IPS-NIHi11 (cell line): ENCODE measurements at regions not wholly inside any gene's neighbourhood (a gene's known extent, or its start where the extent isn't known, plus 50 kb on each side); places are given as distances from the start of the nearest gene placed in this dataset.

Source experiments
- DNase-seq: peaks from one replicate; pipeline ENCODE4 v3.0.0; 2012; ENCODE audit warnings: mixed read lengths, low spot score

GRCh38 chr6:84524636-84525035 is 239.8 kb downstream of the TBX18 start:
- DNase-seq, result no peak

GRCh38 chr6:84522135-84522549 is 242.3 kb downstream of the TBX18 start:
- no peak for DNase-seq

GRCh38 chr6:84521511-84521910 is 242.9 kb downstream of the TBX18 start:
- DNase-seq, result no peak

- DNase-seq, result no peak
Measured at GRCh38 chr6:84517741-84518530, 246.5 kb downstream of the TBX18 start.

GRCh38 chr6:84516154-84516553 is 248.2 kb downstream of the TBX18 start:
- DNase-seq, result no peak

GRCh38 chr6:84515067-84515466 is 249.3 kb downstream of the TBX18 start:
- no peak for DNase-seq

- DNase-seq, result no peak
Measured at GRCh38 chr6:84514089-84514971, 250.1 kb downstream of the TBX18 start.

GRCh38 chr6:84512391-84512790 is 252.0 kb downstream of the TBX18 start:
- DNase-seq, result no peak

- DNase-seq, result no peak
Measured at GRCh38 chr6:84511929-84512328, 252.5 kb downstream of the TBX18 start.

GRCh38 chr6:84508981-84509380 is 255.4 kb downstream of the TBX18 start:
- DNase-seq, result no peak

GRCh38 chr6:84508334-84508733 is 256.1 kb downstream of the TBX18 start:
- DNase-seq, result no peak

GRCh38 chr6:84504025-84504424 is 260.4 kb downstream of the TBX18 start:
- no peak for DNase-seq

GRCh38 chr6:84501315-84501714 is 263.1 kb downstream of the TBX18 start:
- no peak for DNase-seq

- DNase-seq, result no peak
Measured at GRCh38 chr6:84500726-84501125, 263.7 kb downstream of the TBX18 start.

GRCh38 chr6:84498905-84499304 is 265.5 kb downstream of the TBX18 start:
- DNase-seq, result no peak

GRCh38 chr6:84492241-84493165 is 265.1 kb upstream of the CEP162 start:
- no peak for DNase-seq

GRCh38 chr6:84489598-84489997 is 262.2 kb upstream of the CEP162 start:
- no peak for DNase-seq

GRCh38 chr6:84486526-84486925 is 259.1 kb upstream of the CEP162 start:
- no peak for DNase-seq

- no peak for DNase-seq
Measured at GRCh38 chr6:84469144-84469543, 241.7 kb upstream of the CEP162 start.

GRCh38 chr6:84467296-84467695 is 239.9 kb upstream of the CEP162 start:
- DNase-seq, result no peak

- no peak for DNase-seq
Measured at GRCh38 chr6:84466511-84466910, 239.1 kb upstream of the CEP162 start.

- no peak for DNase-seq
Measured at GRCh38 chr6:84464471-84464870, 237.0 kb upstream of the CEP162 start.
